HG02852 (cell line): ENCODE measurements at regions not wholly inside any gene's neighbourhood (a gene's known extent, or its start where the extent isn't known, plus 50 kb on each side); places are given as distances from the start of the nearest gene placed in this dataset.
A peak's percentile ranks its signal among the peaks of the same experiment; 100 is the strongest.

Source experiments
- ATAC-seq: cut with Tn5 transposase; IDR thresholded peaks from one replicate; pipeline ENCODE4 v1.9.1; 2021; ENCODE audit warnings: mild to moderate bottlenecking, moderate library complexity; ENCODE audit not compliant: unreplicated experiment

GRCh38 chr22:48088251-48088650, 1325.8 kb downstream of the TBC1D22A start:
- no peak for ATAC-seq

GRCh38 chr22:48085901-48086645, 1323.6 kb downstream of the TBC1D22A start:
- no peak for ATAC-seq

- ATAC-seq = no peak
Observed at GRCh38 chr22:48084729-48085050, 1322.2 kb downstream of the TBC1D22A start.

GRCh38 chr22:48084041-48084728, 1321.7 kb downstream of the TBC1D22A start:
- ATAC-seq = peak; percentile 57

- peak; percentile 60 for ATAC-seq
Observed at GRCh38 chr22:48083502-48083901, 1321.1 kb downstream of the TBC1D22A start.

GRCh38 chr22:48082284-48082683, 1319.8 kb downstream of the TBC1D22A start:
- no peak for ATAC-seq

GRCh38 chr22:48081281-48081680, 1318.8 kb downstream of the TBC1D22A start:
- no peak for ATAC-seq

GRCh38 chr22:48080316-48081165, 1318.1 kb downstream of the TBC1D22A start:
- no peak for ATAC-seq

- no peak for ATAC-seq
Observed at GRCh38 chr22:48079505-48080290, 1317.2 kb downstream of the TBC1D22A start.

- no peak for ATAC-seq
Observed at GRCh38 chr22:48078825-48079224, 1316.4 kb downstream of the TBC1D22A start.

- ATAC-seq = no peak
Observed at GRCh38 chr22:48077699-48078098, 1315.2 kb downstream of the TBC1D22A start.

- ATAC-seq = no peak
Observed at GRCh38 chr22:48076008-48076407, 1313.6 kb downstream of the TBC1D22A start.

- no peak for ATAC-seq
Observed at GRCh38 chr22:48075604-48076003, 1313.2 kb downstream of the TBC1D22A start.

GRCh38 chr22:48072777-48073176, 1310.3 kb downstream of the TBC1D22A start:
- no peak for ATAC-seq

- no peak for ATAC-seq
Observed at GRCh38 chr22:48071828-48072227, 1309.4 kb downstream of the TBC1D22A start.

- ATAC-seq = no peak
Observed at GRCh38 chr22:48071305-48071704, 1308.9 kb downstream of the TBC1D22A start.

GRCh38 chr22:48070760-48071159, 1308.3 kb downstream of the TBC1D22A start:
- no peak for ATAC-seq

GRCh38 chr22:48070083-48070482, 1307.6 kb downstream of the TBC1D22A start:
- no peak for ATAC-seq

GRCh38 chr22:48069256-48069655, 1306.8 kb downstream of the TBC1D22A start:
- no peak for ATAC-seq

- ATAC-seq = no peak
Observed at GRCh38 chr22:48068323-48068885, 1306.0 kb downstream of the TBC1D22A start.

GRCh38 chr22:48065892-48066291, 1303.4 kb downstream of the TBC1D22A start:
- ATAC-seq = no peak
